ENCODE measurements at regions not wholly inside any gene's neighbourhood (a gene's known extent, or its start where the extent isn't known, plus 50 kb on each side); places are given as distances from the start of the nearest gene placed in this dataset.

DNA sequence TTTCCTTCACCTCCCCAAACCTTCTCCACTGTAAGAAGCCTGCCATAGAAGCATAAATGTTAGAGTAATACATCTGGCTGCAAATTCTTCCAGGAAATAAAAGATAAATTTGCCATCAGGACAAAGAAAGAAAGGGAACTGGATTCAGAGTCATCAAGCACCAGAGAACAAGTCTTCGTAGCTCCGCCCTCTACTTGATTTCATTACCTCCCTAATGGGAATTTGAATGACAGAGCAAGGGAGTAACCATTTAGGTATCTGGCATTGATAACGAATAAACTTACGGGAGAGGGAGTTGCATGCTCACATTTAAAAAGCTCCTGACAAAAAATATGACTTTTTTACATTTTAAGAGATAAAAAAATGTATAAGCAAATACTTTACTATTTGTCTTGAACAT is 263.4 kb downstream of the NEBL start:
- H2AK5ac ChIP-seq (ENCODE audit: low read depth, low read length): no peak overlapping the region
- no peak overlapping the region for H4K8ac ChIP-seq (ENCODE audit: low read depth in 2 of 2, low read length in 2 of 2)
- no peak overlapping the region for H2BK120ac ChIP-seq (ENCODE audit: low read depth, low read length)
- CTCF ChIA-PET: no interaction called here
- no peak for TF ChIP-seq CHD1 (IDR thresholded peaks at IDR 0.05; ENCODE audit: low read depth, low read length)
- TF ChIP-seq, protein P1, sequence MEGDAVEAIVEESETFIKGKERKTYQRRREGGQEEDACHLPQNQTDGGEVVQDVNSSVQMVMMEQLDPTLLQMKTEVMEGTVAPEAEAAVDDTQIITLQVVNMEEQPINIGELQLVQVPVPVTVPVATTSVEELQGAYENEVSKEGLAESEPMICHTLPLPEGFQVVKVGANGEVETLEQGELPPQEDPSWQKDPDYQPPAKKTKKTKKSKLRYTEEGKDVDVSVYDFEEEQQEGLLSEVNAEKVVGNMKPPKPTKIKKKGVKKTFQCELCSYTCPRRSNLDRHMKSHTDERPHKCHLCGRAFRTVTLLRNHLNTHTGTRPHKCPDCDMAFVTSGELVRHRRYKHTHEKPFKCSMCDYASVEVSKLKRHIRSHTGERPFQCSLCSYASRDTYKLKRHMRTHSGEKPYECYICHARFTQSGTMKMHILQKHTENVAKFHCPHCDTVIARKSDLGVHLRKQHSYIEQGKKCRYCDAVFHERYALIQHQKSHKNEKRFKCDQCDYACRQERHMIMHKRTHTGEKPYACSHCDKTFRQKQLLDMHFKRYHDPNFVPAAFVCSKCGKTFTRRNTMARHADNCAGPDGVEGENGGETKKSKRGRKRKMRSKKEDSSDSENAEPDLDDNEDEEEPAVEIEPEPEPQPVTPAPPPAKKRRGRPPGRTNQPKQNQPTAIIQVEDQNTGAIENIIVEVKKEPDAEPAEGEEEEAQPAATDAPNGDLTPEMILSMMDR (conservative IDR thresholded peaks at IDR 0.05; ENCODE audit: low read depth, low read length): no peak
- TF ChIP-seq NFE2L2 (IDR thresholded peaks at IDR 0.05; ENCODE audit: low read depth, low read length): no peak
- no peak for TF ChIP-seq BHLHE40 (IDR thresholded peaks at IDR 0.05; ENCODE audit: low read depth, low read length)
- TF ChIP-seq MAZ (IDR thresholded peaks at IDR 0.05; ENCODE audit: borderline replicate concordance, low read depth, low read length): no peak
- TF ChIP-seq, protein P2, sequence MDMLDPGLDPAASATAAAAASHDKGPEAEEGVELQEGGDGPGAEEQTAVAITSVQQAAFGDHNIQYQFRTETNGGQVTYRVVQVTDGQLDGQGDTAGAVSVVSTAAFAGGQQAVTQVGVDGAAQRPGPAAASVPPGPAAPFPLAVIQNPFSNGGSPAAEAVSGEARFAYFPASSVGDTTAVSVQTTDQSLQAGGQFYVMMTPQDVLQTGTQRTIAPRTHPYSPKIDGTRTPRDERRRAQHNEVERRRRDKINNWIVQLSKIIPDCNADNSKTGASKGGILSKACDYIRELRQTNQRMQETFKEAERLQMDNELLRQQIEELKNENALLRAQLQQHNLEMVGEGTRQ (IDR thresholded peaks at IDR 0.05; ENCODE audit: low read depth, low read length): no peak
- no peak for TF ChIP-seq POLR2A (IDR thresholded peaks at IDR 0.05; ENCODE audit: low read depth, low read length)
- no peaks in the 10 kb centered on the region for H3K27me3 ChIP-seq (ENCODE audit: control insufficient read depth, insufficient read depth, low read length)
- H2AFZ ChIP-seq (replicated peaks; ENCODE audit: low read length, poor library complexity): no peak overlapping the region
- H3K27ac ChIP-seq (ENCODE audit: insufficient read depth, low read length): no peak overlapping the region
- H3K4ac ChIP-seq (ENCODE audit: low read depth, low read length): no peak overlapping the region
- no peak overlapping the region for H3K9ac ChIP-seq (ENCODE audit: low read depth, low read length)
- in situ Hi-C loops (cut with MboI; ENCODE audit: low sequenced_read_pairs): no loop called here
- no peaks in the 10 kb centered on the region for H3K36me3 ChIP-seq (ENCODE audit: control insufficient read depth, insufficient read depth, low read length)
- no peak overlapping the region for H3K56ac ChIP-seq (ENCODE audit: extremely low read depth, insufficient read depth, low read length)
- H4K91ac ChIP-seq (ENCODE audit: insufficient read depth, low read depth, low read length): no peak overlapping the region
- POLR2A ChIA-PET (ENCODE audit: unreplicated experiment): no interaction called here
- H4K5ac ChIP-seq (ENCODE audit: low read depth, low read length): no peak overlapping the region
- no peaks in the 10 kb centered on the region for H3K9me1 ChIP-seq (ENCODE audit: insufficient read depth, low read length)
- no peak overlapping the region for H3K4me3 ChIP-seq (ENCODE audit: insufficient read depth, low read depth, low read length)
- no peak overlapping the region for H2AK9ac ChIP-seq (replicated peaks; ENCODE audit: low read depth, low read length, poor library complexity)
- no TSS peak for BruUV-seq (replicated peaks)
- no peak overlapping the region for H3K14ac ChIP-seq (replicated peaks; ENCODE audit: low read depth, low read length)
- WGBS, 2 experiments (ENCODE audit: extremely low coverage in 2 of 2, insufficient read length in 1 of 2): no CpG with 5 or more reads among the region's 4 CpGs
- dilution Hi-C loops (cut with HindIII; ENCODE audit: low sequenced_read_pairs, unreplicated experiment): no loop called here
- H2BK15ac ChIP-seq (ENCODE audit: low read depth, low read length): no peak overlapping the region
- no peaks in the 10 kb centered on the region for H4K20me1 ChIP-seq (ENCODE audit: insufficient read depth, low read length)
- H2BK20ac ChIP-seq (ENCODE audit: low read depth, low read length): no peak overlapping the region
- intact Hi-C loops (cut with micrococcal nuclease): no loop called here
- H3K4me2 ChIP-seq (ENCODE audit: low read depth, low read length): no peak overlapping the region
- no peak for DNase-seq
- ATAC-seq (ENCODE audit: low read depth): no peak
- H2BK5ac ChIP-seq (ENCODE audit: low read depth, low read length, poor library complexity, severe bottlenecking): no peak overlapping the region
- H3K4me1 ChIP-seq (ENCODE audit: control insufficient read depth, insufficient read depth, low read length): no peaks in the 10 kb centered on the region
- H3K79me1 ChIP-seq (ENCODE audit: low read depth in 1 of 2, low read length in 2 of 2): no peaks in the 10 kb centered on the region
- no peak overlapping the region for H3K23ac ChIP-seq (ENCODE audit: low read depth, low read length)
- peaks cover 5% of the 10 kb centered on the region; the same call in 1 of the 2 replicates for H3K9me3 ChIP-seq (ENCODE audit: control insufficient read depth, insufficient read depth, low read length)
- no peak overlapping the region for H3K18ac ChIP-seq (ENCODE audit: low read depth, low read length)

Measured in IMR-90 (cell line).